DMS79 (cell line): ENCODE measurements at regions not wholly inside any gene's neighbourhood (a gene's known extent, or its start where the extent isn't known, plus 50 kb on each side); places are given as distances from the start of the nearest gene placed in this dataset.
"Not testable (repeated sequence)": the region's sequence is repeated elsewhere in the genome, so short reads cannot be mapped to it uniquely, and the experiment has no call there.

Experiments
- DNase-seq: peaks from one replicate; lab custom pipeline; 2025; lab: John Stamatoyannopoulos, UW

DNA sequence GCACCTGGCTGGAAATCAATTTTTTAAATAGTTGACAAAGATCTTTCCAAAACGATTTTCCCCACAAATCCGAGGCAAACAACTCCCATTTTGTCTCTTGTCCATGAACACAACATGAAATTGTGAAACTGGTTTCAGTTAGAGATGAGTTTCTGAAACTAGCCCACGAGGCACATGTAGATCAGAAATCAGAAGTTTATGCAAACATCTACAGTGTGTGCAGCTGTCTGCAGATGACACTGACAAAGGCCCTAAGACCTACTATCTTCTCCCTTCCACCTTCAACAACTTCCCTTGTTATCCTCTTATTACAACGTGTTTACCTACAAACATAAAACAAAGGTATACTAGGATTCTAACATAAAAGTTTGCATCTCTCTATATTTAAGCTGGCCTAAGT is 183.3 kb downstream of the DIRAS2 start:
- DNase-seq: no peak

DNA sequence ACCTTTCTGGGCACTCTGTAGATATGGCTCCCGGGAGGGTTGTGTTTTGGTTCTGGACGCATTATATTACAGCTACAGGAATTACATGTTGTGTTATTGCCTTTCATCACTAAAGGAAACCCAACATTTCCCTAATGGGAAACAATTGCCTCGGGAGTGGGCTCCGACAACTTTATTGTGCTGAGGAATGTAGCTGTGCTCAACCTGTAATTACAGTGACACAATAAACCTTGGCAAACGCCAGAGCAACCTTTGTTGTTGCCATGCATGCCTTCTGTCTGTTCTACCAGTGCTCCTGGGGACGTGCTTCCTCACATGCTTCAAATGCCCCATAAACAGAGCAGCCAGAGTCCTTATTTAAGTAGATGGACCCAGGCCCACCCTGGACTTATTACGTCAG is 182.4 kb downstream of the DIRAS2 start:
- DNase-seq: no peak

DNA sequence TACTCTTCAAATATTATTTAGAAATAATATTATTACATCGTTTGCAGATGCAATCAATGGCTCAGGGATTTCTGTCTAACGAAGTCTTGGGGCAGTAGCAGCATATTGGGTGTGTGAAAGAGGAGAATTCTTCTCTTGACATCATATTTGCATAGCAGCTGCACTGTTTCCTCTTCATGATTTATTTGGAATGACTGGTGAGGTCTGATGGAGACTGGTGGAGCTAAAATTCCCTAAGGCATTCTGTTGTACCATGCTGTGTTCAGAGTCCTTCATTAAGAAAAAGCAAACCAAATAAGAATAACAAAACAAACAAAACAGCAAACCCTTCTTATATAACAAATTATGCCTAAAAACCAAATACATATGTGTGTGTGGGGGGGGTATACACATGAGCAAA is 177.6 kb downstream of the DIRAS2 start:
- no peak for DNase-seq

DNA sequence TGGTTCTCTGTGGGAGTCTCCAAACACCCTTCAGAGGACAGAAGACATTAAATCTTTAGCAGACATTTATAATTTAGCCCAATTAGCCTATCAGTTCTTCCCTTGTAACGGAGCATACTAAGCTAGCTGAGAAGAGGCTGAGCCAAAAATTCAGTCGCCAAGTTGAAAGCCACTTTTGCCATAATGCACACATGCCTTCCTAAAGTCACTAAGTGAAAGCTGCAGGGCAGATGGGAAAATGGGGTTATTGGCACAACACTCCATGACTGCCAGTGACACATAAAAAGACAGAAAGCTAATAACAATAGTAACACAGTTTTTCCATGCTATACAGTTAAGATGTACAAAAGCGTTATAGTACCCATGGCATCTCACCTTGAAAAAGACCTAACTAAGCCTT is 176.2 kb downstream of the DIRAS2 start:
- DNase-seq: no peak

DNA sequence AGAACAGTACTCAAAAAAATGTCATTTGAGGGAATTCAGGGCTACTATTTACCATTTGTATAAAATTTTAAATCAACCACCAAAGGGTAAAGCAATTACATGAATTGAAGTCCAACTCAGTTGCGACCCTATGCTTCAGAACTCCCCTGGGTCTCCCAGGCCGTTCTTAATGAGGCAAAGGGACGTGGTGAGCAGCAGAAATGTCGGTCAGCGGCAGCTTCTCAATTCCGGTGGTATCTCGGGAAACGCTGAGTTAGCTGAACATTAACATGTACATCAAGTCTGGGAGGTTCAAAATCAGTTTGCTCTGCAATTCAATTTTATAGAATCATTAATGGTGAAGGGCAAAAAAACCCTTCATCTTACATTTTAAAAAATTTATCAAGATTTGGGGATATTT is 173.2 kb downstream of the DIRAS2 start:
- no peak for DNase-seq

DNA sequence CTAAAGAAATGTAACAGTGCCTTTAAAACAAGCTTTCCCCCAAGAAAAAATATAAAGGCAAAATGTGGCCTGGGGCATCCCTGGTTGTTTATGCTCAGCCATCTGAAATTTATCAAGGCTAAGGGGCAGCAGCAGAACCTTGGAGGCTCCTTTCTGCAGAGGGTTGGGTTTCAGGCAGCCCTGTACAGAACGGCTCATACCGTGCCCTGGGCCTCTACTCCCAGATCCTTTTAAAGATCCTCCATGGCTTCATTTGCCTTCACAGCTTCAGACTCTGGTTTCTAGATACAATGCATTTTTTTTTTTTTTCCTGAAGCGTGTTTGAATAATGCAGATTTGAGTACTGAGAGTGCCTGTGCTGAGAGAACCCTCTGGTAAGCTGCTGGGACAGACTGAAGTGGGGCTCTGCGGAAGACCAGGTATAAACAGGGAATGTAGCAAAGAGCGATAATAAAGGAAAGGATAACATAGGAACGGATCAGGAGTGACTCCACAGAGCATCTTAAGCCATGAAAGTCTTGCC is 172.7 kb downstream of the DIRAS2 start:
- DNase-seq: no peak

DNA sequence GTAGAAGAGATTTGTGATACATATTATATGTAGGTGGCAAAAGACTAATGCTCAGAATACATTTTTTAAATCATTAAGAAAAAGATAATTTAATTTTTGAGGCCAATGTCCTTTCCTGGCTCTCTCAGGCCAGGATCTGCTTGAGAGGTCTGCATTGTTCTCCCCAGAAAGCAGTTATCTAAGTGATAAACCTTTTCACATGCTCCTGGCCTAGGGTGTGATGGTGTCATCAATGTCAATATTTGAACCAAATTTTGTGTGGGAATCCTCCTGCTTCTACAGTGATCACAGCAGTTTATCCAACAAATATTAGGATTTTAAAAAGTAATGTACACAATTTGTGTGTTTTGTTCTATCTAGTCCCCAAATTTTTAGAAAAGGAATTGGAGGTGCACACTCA is 166.6 kb downstream of the DIRAS2 start:
- no peak for DNase-seq

DNA sequence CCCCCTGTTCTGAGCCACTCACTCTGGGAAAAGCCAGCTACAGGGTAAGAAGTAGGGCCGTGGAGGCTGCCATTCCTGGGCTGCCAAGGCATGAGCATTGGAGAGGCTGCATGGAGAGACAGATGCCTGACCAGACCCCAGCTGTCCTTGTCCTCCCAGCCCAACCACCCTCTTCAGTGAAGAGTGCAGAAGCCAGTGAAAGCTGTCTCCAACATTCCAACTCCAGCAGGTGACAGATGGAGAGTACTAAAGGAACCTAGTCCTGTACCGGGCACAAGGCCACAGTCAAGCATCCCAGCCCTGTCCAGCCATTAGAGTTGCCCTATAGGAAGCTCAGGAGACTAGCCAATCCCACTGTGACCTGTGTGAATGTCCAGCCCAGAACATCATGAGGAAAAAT is 165.1 kb downstream of the DIRAS2 start:
- no peak for DNase-seq

DNA sequence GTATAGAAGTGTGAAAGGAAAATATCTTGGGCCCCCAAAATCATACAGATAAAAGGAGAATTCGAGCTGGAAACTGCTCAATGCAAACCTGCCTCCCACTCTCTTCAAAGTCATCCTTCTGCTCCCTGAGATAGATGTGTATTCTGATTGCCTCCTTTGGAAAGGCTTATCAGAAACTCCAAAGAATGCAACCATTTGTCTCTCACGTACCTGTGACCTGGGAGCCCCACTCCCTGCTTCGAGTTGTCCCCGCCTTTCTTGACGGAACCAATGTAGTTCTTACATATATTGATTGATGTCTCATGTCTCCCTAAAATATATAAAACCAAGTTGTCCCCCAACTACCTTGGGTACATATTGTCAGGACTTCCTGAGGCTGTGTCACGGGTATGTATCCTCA is 163.8 kb downstream of the DIRAS2 start:
- DNase-seq: no peak

DNA sequence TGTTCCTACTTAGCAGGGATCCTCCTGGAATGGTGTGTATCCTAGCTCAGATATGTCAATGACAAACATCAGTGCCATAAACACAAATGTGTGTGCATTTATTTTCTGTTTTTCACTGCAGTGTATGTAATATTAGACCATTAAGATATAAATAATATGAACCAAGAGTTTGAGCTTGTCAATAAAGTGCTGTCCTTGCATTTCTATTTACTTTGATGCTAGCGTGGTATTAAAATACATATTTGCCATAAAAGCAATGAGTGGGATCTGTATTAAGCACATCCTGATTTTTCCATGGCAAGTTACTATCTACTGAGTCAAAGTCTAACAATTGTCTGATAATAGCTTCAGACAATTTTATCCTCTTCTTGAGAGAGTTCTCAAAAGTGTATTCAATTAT is 157.6 kb downstream of the DIRAS2 start:
- DNase-seq: no peak

DNA sequence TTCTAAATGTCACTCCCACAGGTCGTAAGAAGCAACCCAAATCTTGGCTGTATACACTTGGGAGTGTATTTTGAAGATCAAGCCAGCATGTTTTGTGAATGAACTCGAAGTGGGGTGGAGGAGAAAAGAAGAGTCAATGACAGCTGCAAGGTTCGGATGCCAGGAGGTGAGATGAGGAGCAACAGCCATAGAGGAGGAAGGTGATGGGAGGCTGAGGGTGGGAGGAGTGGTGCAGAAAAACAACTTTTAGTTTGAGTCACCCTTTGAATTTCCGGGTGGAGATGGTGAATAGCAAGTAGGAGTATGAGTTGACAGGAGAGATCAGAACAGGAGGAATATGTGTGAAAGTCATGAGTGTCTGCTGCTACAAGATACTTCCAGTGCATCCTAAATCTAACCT is 153.6 kb downstream of the DIRAS2 start:
- no peak for DNase-seq

DNA sequence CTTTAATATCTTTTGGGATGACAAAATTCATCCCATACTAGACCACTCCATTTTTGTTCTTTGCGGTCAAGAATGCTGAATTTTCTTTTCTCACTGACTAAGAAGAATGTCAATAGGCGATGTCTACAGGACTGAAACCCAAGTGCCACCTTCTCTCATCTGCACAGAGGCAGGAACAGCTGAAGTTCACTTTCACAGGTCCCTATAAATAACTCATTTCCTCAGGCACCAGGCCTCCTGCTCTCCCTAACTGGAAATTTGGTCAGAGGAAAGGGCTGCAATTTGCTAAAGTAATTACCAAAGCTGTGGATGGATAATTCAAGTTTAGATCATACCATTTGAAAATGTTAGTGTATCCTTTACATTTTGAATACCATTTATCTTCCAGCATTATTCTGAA is 142.9 kb downstream of the DIRAS2 start:
- no peak for DNase-seq

DNA sequence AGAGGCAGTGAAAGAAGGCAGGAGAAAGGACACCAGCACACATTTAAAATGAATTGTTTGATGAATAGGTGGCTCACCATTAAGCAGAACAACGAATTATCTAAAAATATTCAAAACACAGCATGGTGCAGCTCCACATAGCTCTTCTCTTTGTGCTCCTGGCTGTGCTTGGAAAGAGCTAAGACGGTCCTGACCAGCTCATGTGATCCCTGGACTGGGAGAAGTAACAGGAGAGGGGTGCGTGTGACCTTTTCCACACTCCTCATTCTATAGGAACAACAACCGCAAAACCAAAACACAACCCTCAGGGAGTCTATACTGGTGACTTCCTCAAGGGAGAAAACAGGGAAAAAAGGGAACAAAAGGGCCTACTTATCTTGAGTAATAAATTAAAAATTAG is 140.5 kb downstream of the DIRAS2 start:
- DNase-seq: no peak

DNA sequence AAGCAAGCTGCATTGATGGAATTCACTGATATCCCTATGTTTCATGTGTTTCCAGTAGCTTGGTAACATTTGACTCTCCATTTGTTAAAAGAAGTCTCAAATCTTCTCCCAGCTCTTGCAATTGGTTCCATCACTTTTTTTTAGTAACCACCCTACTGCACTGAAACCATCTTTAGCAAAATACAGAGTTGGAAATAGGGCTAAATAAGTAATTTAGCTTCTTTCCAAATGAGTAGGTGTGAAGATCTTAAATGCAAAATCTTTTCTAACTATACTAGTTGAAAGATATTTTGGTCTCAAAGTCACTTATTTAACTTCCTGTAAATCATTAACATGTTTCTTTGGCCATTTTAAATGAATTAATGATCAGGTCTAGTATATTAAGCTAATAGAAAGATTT is 138.1 kb downstream of the DIRAS2 start:
- DNase-seq: no peak

DNA sequence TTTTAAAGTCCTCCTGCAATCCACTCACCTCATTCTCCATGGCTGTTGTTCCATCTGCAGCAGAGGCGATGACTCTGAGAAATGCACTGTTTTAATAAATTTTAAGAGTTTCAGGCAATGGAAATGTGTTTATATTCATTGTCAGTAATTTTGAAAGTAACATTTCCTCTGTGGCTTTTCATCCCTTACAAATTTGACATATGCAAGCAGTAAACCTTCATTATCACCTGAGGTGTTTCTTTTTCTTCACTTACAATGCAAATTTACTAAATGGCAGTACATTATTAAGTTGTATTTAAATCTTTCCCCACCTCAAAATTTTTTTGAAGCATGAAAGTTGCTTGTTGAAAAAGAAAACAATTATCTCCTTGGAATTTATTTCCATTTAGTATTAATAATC is 136.9 kb downstream of the DIRAS2 start:
- DNase-seq: no peak

DNA sequence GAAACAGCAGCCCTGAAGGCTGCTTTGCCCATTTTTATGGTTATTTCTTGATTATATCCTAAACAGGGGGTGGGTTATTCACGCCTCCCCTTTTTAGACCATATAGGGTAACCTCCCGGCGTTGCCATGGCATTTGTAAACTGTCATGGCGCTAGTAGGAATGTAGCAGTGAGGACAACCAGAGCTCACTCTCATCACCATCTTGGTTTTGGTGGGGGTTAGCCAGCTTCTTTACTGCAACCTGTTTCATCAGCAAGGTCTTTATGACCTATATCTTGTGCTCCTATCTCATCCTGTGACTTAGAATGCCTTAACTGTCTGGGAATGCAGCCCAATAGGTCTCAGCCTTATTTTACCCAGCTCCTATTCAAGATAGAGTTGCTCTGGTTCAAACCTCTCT is 136.2 kb downstream of the DIRAS2 start:
- not testable (repeated sequence) for DNase-seq

DNA sequence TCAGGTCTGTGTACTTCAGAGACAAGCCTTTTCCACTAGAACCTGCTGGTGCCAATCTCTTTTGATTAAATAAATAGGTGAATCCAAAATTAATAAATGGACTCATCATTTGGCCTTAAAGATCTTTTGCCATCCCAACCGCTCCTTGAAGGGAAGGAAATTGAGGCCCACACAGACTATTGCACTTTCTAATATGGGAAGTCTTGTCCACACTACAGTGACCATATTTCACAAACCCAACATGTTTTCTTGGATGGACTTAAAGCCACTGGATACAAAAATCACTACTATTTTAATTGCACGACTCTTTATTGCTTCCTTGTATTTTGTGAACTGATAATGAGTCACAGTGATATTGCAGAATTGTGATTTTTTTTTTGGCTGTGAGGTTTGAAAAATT is 135.0 kb downstream of the DIRAS2 start:
- DNase-seq: no peak

DNA sequence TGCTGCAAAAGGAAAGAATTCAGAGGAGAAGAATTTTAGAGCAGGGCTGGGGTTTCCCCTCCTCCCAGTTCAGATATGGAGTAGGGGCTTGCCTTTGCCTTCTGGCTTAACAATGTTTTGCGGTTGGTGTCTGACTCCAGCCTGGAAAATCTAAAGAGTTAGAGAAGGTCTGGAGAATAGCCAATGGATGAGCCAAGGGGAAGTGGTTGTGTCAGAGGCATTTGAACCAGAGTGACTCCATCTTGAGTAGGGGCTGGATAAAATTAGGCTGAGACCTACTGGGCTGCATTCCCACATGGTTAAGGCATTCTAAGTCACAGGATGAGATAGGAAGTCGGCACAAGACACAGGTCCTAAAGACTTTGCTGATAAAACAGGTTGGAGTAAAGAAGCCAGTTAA is 133.7 kb downstream of the DIRAS2 start:
- no peak for DNase-seq

DNA sequence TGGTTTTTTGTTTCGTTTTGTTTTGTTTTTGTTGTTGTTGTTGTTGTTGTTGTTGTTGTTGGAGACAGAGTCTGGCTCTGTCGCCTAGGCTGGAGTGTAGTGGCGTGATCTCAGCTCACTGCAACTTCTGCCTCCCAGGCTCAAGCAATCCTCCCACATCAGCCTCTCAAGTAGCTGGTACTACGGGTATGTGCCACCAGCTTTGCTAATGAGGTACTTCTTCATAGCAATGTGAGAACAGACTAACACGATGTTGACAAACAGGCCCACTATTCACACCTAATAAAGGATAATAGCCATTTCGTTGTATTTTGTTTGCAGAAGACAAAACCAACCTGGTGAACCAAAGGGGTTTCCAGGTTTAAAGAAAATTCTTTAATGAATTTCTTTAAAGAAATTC is 130.9 kb downstream of the DIRAS2 start:
- no peak for DNase-seq

DNA sequence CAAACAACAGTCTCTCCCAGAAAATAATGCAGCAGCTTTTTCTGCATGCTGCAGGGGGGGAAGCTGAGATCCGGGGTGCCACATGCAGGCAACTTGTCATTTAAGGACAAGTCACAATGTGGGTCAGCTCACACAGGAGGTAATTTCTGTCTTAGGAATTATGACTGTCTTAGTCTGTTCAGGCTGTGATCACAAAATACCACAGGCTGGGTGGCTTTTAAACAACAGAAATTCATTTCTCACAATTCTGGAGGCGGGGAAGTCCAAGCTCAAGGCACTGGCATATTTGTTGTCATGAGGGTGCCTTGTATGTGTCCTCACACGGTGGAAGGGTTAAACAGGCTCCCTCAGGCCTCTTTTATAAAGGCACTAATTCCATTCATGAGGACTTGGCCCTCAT is 127.7 kb downstream of the DIRAS2 start:
- no peak for DNase-seq

DNA sequence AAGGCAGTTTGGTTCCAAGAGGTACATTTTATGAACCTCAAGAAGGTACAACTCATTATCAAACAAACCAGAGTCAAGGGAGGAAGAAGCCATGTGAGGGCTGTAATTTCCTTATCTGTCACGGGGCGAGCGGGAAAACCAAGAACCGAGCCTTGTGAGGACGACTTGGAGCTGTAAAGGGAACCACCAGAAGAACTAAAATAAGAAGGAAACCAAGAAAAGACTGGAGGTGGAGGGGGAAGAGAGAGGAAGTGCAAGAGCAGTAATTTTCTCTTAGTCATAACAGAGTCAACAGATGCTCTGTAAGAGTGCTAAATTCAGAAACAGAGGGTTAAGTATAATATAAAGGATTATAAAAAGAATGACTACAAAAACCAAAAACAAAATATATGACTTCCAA is 127.1 kb downstream of the DIRAS2 start:
- DNase-seq: no peak

DNA sequence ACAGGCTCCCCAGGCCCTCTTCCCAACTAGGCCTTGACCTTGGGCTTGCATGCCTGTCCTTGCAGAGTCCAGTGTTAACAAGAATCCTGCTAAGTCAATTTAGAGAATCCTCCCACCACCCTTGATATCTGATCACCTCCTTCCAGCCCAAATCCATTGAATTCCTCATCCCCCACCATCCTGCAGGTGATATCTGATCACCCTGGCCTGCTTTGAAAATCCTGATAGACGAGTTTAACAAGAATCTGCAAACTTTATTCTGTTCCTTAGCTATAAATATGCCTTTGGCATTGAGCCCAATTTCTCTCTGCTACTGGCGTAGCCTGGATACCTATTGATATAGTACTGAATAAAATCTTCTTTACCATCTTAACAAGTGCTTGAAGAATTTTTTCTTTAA is 125.5 kb downstream of the DIRAS2 start:
- no peak for DNase-seq

DNA sequence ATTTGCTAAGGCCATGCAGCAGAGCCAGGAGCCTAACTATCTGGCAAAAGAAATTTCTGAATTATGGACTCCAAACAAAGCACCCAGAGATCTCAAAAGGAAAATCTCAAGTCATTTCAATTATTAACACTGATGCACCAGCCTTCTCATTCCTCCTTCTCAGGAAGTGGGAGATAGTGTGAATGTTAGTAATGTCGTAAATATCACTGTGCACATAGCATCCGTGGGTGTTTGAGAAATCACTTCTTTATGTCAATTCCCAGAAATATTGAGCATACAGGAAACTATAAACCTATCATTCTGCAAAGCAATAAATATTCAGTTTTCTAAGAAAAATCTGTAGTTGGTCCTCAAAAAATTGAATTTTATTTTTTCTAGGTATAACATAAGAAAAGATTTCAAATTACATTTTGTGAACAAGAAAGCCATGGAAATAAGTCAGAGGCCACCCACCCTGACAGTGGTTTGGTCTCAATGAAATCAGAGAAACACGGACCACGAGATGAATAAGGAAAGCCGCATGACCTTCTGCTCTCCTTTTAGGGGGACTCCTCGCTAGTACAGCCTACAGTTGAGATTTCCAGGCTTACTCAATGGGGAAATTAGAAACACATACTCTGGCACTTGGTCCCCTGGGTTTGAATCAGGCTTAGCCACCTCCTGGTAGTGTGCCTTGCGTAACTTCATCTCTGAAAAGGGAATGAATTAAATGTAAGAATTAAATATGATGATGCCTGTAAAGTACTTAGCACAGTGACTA is 120.6 kb downstream of the DIRAS2 start:
- DNase-seq: no peak

DNA sequence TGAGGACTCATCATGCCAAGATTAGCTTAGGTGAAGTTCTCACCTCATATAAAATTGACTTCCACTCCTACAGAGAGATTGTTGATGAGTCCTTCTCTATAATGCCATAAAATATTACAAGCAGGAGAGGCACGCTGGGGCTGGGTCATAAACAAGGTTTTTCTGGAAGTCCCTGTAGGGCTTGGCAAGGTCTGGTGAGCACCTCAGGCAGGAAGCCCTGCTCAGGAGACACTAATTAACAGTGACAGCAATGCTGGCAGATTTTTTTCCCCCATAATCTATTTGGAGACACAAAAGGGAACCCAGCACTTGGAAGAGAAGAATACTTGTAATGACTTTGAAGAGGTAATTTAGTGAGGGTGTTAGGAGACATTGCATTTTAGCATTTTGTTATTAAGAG is 118.7 kb downstream of the DIRAS2 start:
- DNase-seq: no peak
